HEK293 (cell line): ENCODE measurements at regions not wholly inside any gene's neighbourhood (a gene's known extent, or its start where the extent isn't known, plus 50 kb on each side); places are given as distances from the start of the nearest gene placed in this dataset.
"Not testable (repeated sequence)": the region's sequence is repeated elsewhere in the genome, so short reads cannot be mapped to it uniquely, and the experiment has no call there.

Source experiments
- CTCF ChIA-PET: fragments of 350-600 bp; formaldehyde crosslinking; extraction: SDS; loops from one replicate; lab custom pipeline; 2021; ENCODE audit warnings: antibody characterized with exemption; lab: Yijun Ruan, JAX
- POLR2A ChIA-PET: fragments of 300-600 bp; formaldehyde crosslinking; extraction: SDS; loops from one replicate; lab custom pipeline; 2020; ENCODE audit warnings: antibody characterized with exemption, inconsistent platforms; lab: Yijun Ruan, JAX
- H3K27ac ChIP-seq: fragments of 200-500 bp; sonication (Bioruptor generic); 2 replicates; pipeline ENCODE4 v1.5.1; 2014; ENCODE audit warnings: low read depth, low read length, control low read depth, inconsistent platforms; ENCODE audit errors: extremely low read depth
- H3K36me3 ChIP-seq, 2 experiments: fragments of 200-500 bp in 1 of 2; sonication (Bioruptor generic) in 1 of 2; 1 replicate in 1 of 2; 2 replicates in 1 of 2; pipeline ENCODE4 v1.5.1; 2014 to 2017; ENCODE audit warnings: inconsistent platforms in 2 of 2, low read length in 2 of 2; ENCODE audit not compliant: control insufficient read depth in 2 of 2, insufficient read depth in 1 of 2
- H3K4me1 ChIP-seq: fragments of 200-500 bp; sonication (Bioruptor generic); 2 replicates; pipeline ENCODE4 v1.5.1; 2014; ENCODE audit warnings: mild to moderate bottlenecking, low read length, inconsistent platforms; ENCODE audit not compliant: control insufficient read depth, insufficient read depth
- H3K4me3 ChIP-seq: 2 replicates; pipeline ENCODE4 v1.5.1; 2011; ENCODE audit warnings: low read depth, mild to moderate bottlenecking, control low read depth, low read length, moderate library complexity
- H3K9me3 ChIP-seq: fragments of 200-500 bp; sonication (Bioruptor generic); 2 replicates; pipeline ENCODE4 v1.5.1; 2014; ENCODE audit warnings: low read depth, low read length, inconsistent platforms; ENCODE audit not compliant: control insufficient read depth, insufficient read depth
- MZF1 ChIP-seq: fragments of 450-650 bp; formaldehyde crosslinking; IDR thresholded peaks from 2 replicates; pipeline ENCODE4 v1.5.1; 2017; ENCODE audit warnings: missing biosample characterization, missing genetic modification characterization, borderline replicate concordance
- TRIM28 ChIP-seq: IDR thresholded peaks from 2 replicates; pipeline ENCODE4 v1.6.1; 2011; ENCODE audit warnings: low read length, control low read depth, borderline replicate concordance
- ZBTB17 ChIP-seq: fragments of 450-650 bp; formaldehyde crosslinking; IDR thresholded peaks from 2 replicates; pipeline ENCODE4 v1.5.1; 2016; ENCODE audit warnings: missing biosample characterization, missing genetic modification characterization
- ZNF169 ChIP-seq: fragments of 450-650 bp; formaldehyde crosslinking; IDR thresholded peaks from 2 replicates; pipeline ENCODE4 v1.5.1; 2016; ENCODE audit warnings: missing biosample characterization, missing genetic modification characterization
- ZNF274 ChIP-seq, 2 experiments: fragments of 200-500 bp in 1 of 2; fragments of 450-650 bp in 1 of 2; sonication (Bioruptor generic) in 1 of 2; formaldehyde crosslinking in 1 of 2; IDR thresholded peaks; 2 replicates each; pipeline versions ENCODE4 v1.5.1 to v1.6.1; 2014 to 2016; ENCODE audit warnings: borderline replicate concordance in 1 of 2, inconsistent platforms in 1 of 2, low read length in 1 of 2, missing biosample characterization in 1 of 2, missing genetic modification characterization in 1 of 2
- ZNF366 ChIP-seq: fragments of 450-650 bp; formaldehyde crosslinking; conservative IDR thresholded peaks from 2 replicates; pipeline ENCODE4 v1.5.1; 2016; ENCODE audit warnings: missing biosample characterization, missing genetic modification characterization
- TF ChIP-seq, protein P1 (sequence below): fragments of 450-650 bp; formaldehyde crosslinking; IDR thresholded peaks from 2 replicates; pipeline ENCODE4 v1.5.1; 2016; ENCODE audit warnings: missing biosample characterization, missing genetic modification characterization
- TF ChIP-seq, protein P2 (sequence below): fragments of 450-650 bp; formaldehyde crosslinking; IDR thresholded peaks from 2 replicates; pipeline ENCODE4 v1.5.1; 2016; ENCODE audit warnings: missing biosample characterization, missing genetic modification characterization
- TF ChIP-seq, protein P3 (sequence below): fragments of 450-650 bp; formaldehyde crosslinking; IDR thresholded peaks from 2 replicates; pipeline ENCODE4 v1.5.1; 2016; ENCODE audit warnings: missing biosample characterization, missing genetic modification characterization, borderline replicate concordance
- TF ChIP-seq, protein P4 (sequence below): fragments of 450-650 bp; formaldehyde crosslinking; IDR thresholded peaks from 2 replicates; pipeline ENCODE4 v1.5.1; 2017; ENCODE audit warnings: missing biosample characterization, missing genetic modification characterization

DNA sequence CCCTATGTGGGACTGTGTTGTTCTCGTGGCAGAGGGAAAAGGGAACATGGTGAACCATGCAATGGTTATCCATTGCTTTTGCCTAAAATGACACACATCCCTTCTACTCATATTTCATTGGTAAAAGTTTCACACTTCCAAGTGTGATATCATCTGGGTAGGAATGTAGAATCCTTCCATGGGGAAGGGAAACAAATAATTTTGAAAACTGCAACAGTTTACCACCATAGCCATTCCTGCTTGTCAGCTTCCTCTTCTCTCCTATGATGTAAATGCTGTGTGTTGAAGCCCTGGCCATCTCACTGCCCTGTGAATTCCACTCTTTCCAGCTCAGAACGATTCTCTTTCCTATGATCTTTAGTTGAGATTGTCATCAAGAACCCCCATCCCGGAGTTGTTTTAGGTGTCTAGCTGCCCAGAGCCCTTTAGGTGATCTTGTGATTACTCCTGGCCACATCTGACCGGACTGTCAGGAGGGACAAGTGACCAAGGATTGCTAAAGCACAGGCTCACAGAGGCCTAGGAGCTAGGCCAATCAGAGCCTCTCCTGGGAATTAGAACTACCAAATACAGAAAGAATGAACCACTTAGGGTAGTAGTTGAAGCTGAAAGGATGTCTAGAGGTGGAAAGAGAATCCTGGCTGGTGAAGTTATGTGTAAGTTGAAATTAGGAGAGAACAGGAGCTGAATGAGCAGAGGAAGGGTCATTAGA is 84.6 kb downstream of the VCPKMT start:
- Histone ChIP-seq H3K4me3 (no peak overlapping the region), H3K9me3 (no peaks in the 10 kb centered on the region), H3K27ac (no peak overlapping the region), H3K4me1 (no peaks in the 10 kb centered on the region), H3K36me3 (no peaks in the 10 kb centered on the region)
- ChIA-PET CTCF (no interaction called here), POLR2A (no interaction called here)
- TF ChIP-seq ZNF274 (IDR thresholded peaks at IDR 0.05; ENCODE audit: low read length) (no peak), ZNF274 (tag by site-specific recombination; IDR thresholded peaks at IDR 0.05; ENCODE audit: borderline replicate concordance) (no peak), ZBTB17 (tag by site-specific recombination) (peak; percentile 83)
- TF ChIP-seq, protein P1, sequence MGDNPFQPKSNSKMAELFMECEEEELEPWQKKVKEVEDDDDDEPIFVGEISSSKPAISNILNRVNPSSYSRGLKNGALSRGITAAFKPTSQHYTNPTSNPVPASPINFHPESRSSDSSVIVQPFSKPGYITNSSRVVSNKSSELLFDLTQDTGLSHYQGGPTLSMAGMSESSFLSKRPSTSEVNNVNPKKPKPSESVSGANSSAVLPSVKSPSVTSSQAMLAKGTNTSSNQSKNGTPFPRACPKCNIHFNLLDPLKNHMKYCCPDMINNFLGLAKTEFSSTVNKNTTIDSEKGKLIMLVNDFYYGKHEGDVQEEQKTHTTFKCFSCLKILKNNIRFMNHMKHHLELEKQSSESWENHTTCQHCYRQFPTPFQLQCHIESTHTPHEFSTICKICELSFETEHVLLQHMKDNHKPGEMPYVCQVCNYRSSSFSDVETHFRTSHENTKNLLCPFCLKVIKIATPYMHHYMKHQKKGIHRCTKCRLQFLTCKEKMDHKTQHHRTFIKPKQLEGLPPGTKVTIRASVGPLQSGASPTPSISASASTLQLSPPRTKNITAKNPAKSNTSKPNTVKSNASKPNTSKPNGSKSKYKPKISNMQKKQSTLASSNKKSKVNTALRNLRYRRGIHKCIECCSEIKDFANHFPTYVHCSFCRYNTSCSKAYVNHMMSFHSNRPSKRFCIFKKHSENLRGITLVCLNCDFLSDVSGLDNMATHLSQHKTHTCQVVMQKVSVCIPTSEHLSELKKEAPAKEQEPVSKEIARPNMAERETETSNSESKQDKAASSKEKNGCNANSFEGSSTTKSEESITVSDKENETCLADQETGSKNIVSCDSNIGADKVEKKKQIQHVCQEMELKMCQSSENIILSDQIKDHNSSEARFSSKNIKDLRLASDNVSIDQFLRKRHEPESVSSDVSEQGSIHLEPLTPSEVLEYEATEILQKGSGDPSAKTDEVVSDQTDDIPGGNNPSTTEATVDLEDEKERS (tag by site-specific recombination), result no peak

DNA sequence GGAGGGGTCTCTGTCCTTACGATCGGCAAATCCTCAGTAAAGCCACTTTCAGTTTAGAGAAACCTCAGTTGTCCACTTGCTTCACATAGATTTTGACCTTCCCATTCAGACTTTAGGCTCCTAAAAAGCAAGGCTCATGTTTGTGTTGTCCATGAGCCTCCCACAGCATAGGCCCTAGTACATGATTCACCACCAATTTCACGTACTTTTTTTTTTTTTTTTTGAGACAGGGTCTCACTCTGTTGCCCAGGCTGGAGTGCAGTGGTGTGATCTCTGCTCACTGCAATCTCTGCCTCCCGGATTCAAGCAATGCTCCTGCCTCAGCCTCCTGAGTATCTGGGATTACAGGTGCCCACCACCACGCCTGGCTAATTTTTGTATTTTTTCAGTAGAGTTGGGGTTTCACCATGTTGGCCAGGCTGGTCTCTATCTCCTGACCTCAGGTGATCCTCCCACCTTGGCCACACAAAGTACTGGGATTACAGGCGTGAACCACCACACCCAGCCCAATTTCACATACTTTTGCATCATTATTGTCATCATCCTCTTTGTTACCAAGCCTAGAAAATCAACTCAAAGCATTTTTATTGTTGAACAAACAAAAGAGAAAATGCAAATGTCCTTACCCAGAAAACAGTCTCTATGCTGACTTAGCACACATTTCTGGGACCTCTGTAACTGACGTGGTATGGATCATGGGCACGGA is 83.8 kb downstream of the VCPKMT start:
- H3K4me3 ChIP-seq, H3K27ac ChIP-seq, CTCF ChIA-PET, POLR2A ChIA-PET, H3K4me1 ChIP-seq, H3K36me3 ChIP-seq, H3K9me3 ChIP-seq: not testable (repeated sequence)

DNA sequence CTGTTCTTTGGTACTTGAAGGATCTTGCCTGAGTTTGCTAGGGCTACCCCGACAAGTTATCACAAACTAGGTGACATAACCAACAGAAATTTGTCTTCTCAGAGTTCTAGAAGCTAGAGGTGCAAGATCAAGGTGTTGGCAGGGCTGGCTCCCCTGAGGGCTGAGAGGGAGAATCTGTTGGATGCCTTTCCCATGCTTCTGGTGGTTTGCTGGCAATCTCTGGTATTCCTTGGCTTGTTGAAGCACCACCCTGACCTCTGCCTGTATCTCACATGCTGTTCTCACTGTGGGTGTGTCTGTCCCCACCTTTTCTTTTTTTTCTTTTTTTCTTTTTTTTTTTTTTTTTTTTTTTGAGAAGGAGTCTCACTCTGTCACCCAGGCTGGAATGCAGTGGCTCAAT is 81.2 kb downstream of the VCPKMT start:
- Histone ChIP-seq H3K4me3 (no peak overlapping the region), H3K36me3 (no peaks in the 10 kb centered on the region), H3K9me3 (no peaks in the 10 kb centered on the region), H3K4me1 (no peaks in the 10 kb centered on the region), H3K27ac (no peak overlapping the region)
- no peak for TF ChIP-seq TRIM28
- TF ChIP-seq ZNF169 (tag by site-specific recombination), result no peak
- TF ChIP-seq, protein P2, sequence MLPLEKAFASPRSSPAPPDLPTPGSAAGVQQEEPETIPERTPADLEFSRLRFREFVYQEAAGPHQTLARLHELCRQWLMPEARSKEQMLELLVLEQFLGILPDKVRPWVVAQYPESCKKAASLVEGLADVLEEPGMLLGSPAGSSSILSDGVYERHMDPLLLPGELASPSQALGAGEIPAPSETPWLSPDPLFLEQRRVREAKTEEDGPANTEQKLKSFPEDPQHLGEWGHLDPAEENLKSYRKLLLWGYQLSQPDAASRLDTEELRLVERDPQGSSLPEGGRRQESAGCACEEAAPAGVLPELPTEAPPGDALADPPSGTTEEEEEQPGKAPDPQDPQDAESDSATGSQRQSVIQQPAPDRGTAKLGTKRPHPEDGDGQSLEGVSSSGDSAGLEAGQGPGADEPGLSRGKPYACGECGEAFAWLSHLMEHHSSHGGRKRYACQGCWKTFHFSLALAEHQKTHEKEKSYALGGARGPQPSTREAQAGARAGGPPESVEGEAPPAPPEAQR, result no peak
- no peak for TF ChIP-seq MZF1 (tag by site-specific recombination)
- ChIA-PET CTCF (interaction anchor here (0.6 kb wide), 1 partner anchor 11 kb away, joined by 4 read pairs; no protein-coding TSS in a partner anchor), POLR2A (no interaction called here)

DNA sequence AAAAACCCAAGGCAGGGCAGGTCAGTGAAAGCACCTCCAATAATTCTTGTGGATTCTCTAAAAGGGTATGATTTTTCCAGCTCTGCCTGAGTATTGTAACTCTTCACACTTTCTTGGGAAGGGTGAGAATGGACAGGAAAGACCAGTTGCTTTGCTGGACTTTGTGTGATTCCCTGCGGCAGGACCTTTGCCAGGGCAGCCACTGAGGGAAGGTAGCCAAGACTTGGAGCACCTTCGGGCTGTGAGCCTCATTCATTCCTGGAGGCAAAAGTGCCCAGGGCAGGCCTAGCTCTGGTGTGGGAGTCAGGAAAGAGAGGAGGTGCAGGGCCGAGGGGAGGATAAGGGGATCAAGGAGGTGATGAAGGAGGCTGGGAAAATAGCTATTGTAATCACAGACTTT is 80.2 kb downstream of the VCPKMT start:
- Histone ChIP-seq H3K9me3 (no peaks in the 10 kb centered on the region), H3K4me3 (no peak overlapping the region), H3K27ac (no peak overlapping the region), H3K4me1 (no peaks in the 10 kb centered on the region), H3K36me3 (no peaks in the 10 kb centered on the region)
- POLR2A ChIA-PET, result no interaction called here
- CTCF ChIA-PET, result interaction anchor here (0.5 kb wide), 1 partner anchor 174 kb away, joined by 3 read pairs; no protein-coding TSS in a partner anchor
- TF ChIP-seq, protein P3, sequence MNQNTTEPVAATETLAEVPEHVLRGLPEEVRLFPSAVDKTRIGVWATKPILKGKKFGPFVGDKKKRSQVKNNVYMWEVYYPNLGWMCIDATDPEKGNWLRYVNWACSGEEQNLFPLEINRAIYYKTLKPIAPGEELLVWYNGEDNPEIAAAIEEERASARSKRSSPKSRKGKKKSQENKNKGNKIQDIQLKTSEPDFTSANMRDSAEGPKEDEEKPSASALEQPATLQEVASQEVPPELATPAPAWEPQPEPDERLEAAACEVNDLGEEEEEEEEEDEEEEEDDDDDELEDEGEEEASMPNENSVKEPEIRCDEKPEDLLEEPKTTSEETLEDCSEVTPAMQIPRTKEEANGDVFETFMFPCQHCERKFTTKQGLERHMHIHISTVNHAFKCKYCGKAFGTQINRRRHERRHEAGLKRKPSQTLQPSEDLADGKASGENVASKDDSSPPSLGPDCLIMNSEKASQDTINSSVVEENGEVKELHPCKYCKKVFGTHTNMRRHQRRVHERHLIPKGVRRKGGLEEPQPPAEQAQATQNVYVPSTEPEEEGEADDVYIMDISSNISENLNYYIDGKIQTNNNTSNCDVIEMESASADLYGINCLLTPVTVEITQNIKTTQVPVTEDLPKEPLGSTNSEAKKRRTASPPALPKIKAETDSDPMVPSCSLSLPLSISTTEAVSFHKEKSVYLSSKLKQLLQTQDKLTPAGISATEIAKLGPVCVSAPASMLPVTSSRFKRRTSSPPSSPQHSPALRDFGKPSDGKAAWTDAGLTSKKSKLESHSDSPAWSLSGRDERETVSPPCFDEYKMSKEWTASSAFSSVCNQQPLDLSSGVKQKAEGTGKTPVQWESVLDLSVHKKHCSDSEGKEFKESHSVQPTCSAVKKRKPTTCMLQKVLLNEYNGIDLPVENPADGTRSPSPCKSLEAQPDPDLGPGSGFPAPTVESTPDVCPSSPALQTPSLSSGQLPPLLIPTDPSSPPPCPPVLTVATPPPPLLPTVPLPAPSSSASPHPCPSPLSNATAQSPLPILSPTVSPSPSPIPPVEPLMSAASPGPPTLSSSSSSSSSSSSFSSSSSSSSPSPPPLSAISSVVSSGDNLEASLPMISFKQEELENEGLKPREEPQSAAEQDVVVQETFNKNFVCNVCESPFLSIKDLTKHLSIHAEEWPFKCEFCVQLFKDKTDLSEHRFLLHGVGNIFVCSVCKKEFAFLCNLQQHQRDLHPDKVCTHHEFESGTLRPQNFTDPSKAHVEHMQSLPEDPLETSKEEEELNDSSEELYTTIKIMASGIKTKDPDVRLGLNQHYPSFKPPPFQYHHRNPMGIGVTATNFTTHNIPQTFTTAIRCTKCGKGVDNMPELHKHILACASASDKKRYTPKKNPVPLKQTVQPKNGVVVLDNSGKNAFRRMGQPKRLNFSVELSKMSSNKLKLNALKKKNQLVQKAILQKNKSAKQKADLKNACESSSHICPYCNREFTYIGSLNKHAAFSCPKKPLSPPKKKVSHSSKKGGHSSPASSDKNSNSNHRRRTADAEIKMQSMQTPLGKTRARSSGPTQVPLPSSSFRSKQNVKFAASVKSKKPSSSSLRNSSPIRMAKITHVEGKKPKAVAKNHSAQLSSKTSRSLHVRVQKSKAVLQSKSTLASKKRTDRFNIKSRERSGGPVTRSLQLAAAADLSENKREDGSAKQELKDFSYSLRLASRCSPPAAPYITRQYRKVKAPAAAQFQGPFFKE (tag by site-specific recombination), result no peak
- no peak for TF ChIP-seq ZNF366
- TF ChIP-seq, protein P4, sequence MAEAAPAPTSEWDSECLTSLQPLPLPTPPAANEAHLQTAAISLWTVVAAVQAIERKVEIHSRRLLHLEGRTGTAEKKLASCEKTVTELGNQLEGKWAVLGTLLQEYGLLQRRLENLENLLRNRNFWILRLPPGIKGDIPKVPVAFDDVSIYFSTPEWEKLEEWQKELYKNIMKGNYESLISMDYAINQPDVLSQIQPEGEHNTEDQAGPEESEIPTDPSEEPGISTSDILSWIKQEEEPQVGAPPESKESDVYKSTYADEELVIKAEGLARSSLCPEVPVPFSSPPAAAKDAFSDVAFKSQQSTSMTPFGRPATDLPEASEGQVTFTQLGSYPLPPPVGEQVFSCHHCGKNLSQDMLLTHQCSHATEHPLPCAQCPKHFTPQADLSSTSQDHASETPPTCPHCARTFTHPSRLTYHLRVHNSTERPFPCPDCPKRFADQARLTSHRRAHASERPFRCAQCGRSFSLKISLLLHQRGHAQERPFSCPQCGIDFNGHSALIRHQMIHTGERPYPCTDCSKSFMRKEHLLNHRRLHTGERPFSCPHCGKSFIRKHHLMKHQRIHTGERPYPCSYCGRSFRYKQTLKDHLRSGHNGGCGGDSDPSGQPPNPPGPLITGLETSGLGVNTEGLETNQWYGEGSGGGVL, result no peak
